C4-2B (cell line): ENCODE measurements at regions not wholly inside any gene's neighbourhood (a gene's known extent, or its start where the extent isn't known, plus 50 kb on each side); places are given as distances from the start of the nearest gene placed in this dataset.

Experiments used
- H3K27ac ChIP-seq: fragments of 450-650 bp; 2 replicates; pipeline ENCODE4 v1.5.1; 2017
- ZFX ChIP-seq: fragments of 450-650 bp; IDR thresholded peaks from 2 replicates; pipeline ENCODE4 v1.6.1; 2017
- TF ChIP-seq, protein P1 (sequence below): fragments of 450-650 bp; conservative IDR thresholded peaks from 2 replicates; pipeline ENCODE4 v1.5.1; 2017; ENCODE audit warnings: mild to moderate bottlenecking

- no peak overlapping the region for H3K27ac ChIP-seq
- TF ChIP-seq, protein P1, sequence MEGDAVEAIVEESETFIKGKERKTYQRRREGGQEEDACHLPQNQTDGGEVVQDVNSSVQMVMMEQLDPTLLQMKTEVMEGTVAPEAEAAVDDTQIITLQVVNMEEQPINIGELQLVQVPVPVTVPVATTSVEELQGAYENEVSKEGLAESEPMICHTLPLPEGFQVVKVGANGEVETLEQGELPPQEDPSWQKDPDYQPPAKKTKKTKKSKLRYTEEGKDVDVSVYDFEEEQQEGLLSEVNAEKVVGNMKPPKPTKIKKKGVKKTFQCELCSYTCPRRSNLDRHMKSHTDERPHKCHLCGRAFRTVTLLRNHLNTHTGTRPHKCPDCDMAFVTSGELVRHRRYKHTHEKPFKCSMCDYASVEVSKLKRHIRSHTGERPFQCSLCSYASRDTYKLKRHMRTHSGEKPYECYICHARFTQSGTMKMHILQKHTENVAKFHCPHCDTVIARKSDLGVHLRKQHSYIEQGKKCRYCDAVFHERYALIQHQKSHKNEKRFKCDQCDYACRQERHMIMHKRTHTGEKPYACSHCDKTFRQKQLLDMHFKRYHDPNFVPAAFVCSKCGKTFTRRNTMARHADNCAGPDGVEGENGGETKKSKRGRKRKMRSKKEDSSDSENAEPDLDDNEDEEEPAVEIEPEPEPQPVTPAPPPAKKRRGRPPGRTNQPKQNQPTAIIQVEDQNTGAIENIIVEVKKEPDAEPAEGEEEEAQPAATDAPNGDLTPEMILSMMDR, result no peak
Measured at GRCh38 chr6:156620331-156620730, 156.8 kb upstream of the ARID1B start.

DNA sequence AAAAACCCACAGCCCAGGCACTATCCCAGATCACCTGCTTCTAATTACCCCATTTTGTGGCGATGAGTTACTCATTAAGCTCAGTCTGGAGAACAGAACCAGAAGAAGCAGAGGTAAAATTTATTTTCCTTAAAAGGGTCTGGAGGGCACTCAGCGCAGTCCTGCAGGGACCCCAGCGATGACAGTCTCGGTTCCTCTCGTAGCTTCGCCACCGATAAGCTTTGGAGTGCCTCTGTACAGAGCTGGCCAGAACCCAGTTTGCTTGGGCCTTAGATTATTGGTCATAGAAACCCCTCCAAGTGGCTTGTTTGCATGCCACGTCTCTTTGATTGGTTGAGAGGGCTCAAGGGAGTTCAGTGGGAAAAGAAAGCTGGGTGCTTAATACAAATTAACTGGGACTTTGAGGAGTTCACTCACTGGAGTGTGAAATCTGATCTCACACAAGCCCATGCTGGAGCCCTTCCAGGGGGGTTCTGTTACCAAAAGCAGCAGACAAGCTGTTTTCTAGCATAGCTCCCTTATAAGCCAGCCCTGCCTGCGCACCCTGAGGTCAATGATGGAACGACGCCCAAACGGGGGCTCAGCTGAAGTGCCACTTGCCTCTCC, 158.5 kb upstream of the ARID1B start:
- TF ChIP-seq, protein P1, result no peak
- TF ChIP-seq ZFX, result no peak
- no peak overlapping the region for H3K27ac ChIP-seq

DNA sequence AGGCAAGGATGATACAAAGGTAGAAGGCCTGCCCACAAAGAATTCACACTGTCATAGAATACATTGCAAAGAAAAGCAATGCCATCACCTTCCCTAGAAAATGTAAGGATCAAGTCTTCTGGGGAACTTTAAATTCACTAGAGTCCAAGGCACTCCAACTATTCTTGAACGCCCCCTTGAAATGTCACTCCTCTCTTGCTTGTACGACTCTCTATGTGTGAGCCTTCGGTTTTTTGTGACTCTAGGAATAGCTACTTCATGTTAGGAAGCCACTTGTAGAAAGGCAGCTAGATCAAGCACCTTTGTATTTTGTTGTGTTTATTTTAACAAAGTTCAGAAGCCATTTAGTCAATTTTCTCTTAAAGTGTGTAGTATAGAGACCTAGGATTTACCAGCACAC, 159.2 kb upstream of the ARID1B start:
- no peak for TF ChIP-seq ZFX
- TF ChIP-seq, protein P1, result no peak
- no peak overlapping the region for H3K27ac ChIP-seq

DNA sequence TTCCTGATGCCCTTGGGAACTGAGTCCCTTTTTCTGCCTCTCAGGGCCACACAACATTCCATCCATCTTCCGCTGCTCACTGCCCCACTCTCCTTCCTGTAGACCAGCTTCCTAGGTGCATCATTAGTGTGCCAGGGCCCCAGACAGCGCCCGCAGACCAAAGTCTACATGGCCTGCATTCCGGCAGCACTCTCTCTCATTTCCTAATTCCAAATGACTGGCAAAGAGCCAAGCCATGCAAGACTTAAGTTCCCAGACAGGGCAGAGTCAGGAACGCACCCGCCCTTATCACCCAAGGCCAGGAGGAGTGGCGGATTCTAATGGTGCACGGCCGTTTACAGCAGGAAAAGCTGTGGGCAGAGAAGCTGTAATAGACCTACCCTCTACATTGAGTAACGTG, 159.8 kb upstream of the ARID1B start:
- no peak overlapping the region for H3K27ac ChIP-seq
- TF ChIP-seq, protein P1, result no peak
- no peak for TF ChIP-seq ZFX

DNA sequence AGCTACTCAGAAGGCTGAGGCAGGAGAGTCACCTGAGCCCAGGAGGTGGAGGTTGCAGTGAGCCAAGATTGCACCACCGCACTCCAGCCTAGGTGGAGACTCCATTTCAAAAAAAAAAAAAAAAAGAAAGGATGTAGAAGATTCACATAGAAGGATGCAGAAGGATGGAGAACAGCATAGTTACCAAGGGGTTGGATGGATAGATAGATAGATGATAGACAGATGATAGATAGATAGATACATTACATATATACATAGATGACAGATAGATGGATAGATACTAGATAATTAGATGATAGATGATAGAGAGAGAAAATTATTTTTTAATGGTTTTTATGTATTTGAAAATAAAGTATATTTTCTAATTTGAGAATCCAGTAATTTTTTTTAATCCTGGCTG, 160.7 kb upstream of the ARID1B start:
- TF ChIP-seq, protein P1, result no peak
- TF ChIP-seq ZFX, result no peak
- H3K27ac ChIP-seq, result no peak overlapping the region

DNA sequence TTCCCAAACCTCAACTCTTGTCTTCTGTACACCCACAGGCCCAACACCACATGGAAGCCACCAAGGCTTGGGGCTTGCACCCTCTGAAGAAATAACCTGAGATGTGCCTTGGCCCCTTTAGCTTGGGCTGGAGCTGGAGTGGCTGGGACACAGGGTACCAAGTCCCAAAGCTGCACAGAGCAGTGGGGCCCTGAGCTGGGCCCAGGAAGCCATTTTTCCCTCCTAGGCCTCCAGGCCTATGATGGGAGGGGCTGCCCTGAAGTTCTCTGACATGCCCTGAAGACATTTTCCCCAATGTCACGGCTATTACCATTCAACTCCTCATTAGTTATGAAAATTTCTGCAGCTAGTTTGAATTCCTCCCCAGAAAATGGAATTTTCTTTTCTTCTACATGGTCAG, 163.2 kb upstream of the ARID1B start:
- TF ChIP-seq, protein P1, result no peak
- TF ChIP-seq ZFX, result no peak
- no peak overlapping the region for H3K27ac ChIP-seq

DNA sequence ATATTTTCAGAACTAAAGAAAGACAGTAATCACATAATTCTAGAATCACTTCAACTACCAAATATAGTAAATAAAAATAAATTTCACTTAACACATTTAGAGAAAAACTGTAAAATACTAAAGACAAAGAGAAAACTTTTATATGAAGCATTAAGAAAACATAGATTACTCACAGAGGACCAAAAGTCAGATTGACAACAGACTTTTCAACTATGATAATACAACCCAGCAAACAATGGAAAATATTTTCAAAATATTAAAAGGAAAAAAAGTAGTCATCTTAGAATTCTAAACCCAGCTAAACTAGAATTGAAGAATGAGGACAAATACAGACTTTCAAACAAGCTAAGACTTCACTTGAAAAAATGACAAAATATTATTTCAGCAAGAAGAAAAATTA, 164.8 kb upstream of the ARID1B start:
- H3K27ac ChIP-seq, result no peak overlapping the region
- TF ChIP-seq, protein P1, result no peak
- no peak for TF ChIP-seq ZFX

GRCh38 chr6:156602066-156602385, 175.2 kb upstream of the ARID1B start:
- H3K27ac ChIP-seq, result no peak overlapping the region
- no peak for TF ChIP-seq ZFX
- TF ChIP-seq, protein P1, result no peak
